ENCODE measurements at regions not wholly inside any gene's neighbourhood (a gene's known extent, or its start where the extent isn't known, plus 50 kb on each side); places are given as distances from the start of the nearest gene placed in this dataset.
"Not testable (repeated sequence)": the region's sequence is repeated elsewhere in the genome, so short reads cannot be mapped to it uniquely, and the experiment has no call there.

DNA sequence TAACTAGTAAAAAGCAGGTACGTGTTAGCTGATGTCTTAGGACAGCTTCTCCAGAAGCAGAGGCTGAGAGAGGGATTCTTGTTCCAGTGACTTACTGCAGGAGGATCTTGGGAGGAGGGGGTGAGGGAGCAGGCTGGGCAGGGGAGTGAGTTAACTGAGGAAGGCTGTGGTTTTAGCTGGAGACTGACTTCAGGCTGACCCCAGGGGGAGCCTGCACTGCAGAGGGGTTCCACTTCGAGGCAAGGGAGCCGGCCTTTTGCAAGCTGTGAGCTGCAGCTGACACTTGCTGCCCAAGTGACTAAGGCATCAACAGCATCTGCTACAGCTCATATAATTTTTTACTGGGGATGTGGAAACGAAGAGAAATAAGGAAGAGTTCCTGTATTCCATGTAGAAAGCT lies 50.4 kb upstream of the SOD1 start:
- no peak for DNase-seq (ENCODE audit: low read depth)

DNA sequence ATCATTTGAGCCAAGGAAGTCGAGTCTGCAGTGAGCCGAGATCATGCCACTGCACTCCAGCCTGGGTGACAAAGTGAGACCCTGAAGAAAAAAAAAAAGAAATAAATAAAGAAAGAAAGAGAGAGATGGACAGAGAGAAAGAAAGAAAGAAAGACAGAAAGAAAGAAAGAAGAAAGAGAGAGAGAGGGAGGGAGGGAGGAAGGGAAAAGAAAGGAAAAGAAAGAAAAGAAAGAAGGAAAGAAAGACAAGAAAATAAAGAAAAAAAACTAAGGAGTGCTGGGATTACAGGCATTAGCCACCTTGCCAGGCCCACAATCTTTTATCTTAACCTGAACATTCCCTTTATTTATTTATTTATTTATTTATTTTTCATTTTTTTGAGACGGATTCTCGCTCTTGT lies 51.7 kb upstream of the SOD1 start:
- DNase-seq (ENCODE audit: low read depth) = no peak

DNA sequence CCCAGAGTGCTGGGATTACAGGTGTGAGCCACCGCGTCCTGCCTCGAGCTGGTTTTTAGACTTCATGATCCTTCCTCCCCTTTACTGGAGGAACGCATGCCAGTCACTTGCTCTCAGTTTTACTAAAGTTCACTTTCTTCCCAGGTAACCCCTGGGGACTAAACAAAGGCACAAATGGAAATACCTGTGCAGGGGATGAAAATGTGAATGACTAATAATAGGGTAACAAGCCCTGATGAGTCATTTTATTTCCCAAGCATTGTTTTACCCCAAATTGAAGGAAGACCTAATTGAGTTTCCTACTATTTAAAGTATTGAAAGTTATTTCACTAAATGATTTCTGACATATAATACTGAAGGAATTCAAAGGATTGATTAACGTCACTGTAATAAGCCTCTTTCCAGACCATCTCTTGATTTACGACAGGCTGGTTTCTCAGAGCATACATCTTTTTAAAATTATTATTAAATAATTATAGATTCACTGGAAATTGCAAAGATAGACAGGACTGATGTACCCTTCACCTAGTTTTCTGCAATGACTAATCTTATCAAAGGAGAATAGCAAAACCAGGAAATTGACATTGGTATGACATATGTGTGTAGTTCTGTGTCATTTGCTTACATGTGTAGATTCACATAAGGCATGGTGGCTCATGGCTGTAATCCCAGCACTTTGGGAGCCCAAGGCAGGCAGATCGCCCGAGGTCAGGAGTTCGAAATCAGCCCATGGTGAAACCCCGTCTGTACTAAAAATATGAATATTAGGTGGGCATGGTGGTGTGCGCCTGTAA lies 53.2 kb upstream of the SOD1 start:
- DNase-seq (ENCODE audit: low read depth) = no peak

DNA sequence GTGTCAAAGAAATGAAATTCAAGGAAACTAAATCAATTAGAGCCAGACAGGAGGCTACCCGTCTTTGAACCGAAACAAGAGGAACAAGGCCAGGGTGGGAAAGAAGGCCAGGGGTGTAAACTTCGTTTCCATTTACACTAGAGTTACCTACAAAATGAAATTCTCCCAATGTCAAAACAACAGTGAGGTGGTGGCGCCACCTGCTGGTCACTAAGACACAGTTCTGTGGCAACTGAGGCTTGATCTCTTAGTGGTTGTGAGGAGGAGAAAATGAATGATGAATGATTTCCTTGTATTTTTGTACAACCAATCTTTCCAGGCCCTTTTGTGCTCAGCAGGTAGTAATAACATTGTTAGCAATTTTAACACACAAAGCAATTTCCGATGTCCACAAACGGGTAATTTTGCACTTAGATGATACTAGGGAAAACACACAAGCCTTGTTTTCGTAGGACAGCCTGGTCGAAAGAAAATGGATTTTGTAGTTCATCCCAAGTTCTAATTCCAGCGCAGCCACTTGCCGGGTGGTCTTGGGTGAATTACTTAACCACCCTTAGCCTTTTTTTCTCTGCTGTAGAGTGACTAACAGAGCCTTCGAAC lies 54.8 kb upstream of the SOD1 start:
- DNase-seq (ENCODE audit: low read depth) = peak; percentile 63

DNA sequence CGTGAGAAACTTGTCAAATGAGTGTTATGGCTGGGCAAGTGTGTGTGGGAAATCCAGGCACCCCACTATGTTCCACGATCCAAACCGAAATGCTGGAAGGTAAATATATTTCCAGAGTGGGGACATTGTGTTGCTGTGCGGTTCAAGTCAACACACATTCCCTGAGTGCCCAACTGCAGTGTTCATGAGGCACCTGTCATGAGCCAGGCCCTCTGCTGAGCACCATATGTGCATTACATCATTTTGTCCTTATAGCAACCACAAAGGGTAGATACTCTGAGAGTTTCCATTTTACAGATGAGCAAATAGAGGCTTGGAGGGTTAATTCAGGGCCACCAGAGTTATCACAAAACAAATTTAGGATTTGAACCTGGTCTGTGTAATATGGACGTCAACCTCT lies 59.9 kb upstream of the SOD1 start:
- no peak for DNase-seq (ENCODE audit: low read depth)

DNA sequence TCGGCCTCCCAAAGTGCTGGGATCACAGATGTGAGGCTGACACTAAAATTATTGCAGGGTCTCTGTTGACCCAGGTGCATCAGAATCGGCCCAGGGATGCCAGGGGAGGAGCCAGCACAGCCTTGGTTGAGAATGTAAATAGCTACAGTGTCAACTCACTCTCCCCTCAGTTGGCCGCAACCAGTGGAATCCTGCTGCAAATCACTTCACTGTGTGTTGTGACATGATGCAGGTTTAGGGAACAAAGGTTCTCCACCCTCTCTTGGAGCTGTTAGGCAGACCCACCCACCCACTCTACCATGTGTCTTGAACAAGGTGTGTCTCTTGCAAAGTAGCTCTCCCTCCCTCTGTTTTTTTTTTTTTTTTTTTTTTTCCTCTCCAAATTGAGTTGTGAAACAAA lies 60.5 kb upstream of the SOD1 start:
- DNase-seq (ENCODE audit: low read depth) = no peak

DNA sequence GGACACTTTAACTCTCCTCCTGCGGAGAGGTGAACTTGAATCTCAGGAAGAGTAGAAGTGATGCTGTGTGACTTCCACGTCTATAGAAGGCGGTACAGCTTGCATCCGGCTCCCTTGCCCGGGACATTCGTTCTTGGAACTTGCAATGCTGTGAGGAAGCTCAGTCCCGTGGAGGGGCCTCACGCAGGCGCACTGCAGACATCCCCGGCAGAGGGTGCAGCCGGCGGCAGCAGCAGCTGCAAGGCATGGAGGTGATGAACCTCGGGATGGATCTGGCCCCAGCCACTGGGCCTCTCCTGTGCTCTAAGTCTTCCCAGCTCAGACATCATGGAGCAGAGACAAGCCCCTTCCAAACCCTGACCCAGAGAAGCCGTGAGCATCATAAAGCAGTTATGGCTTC lies 61.8 kb upstream of the SOD1 start:
- no peak for DNase-seq (ENCODE audit: low read depth)

DNA sequence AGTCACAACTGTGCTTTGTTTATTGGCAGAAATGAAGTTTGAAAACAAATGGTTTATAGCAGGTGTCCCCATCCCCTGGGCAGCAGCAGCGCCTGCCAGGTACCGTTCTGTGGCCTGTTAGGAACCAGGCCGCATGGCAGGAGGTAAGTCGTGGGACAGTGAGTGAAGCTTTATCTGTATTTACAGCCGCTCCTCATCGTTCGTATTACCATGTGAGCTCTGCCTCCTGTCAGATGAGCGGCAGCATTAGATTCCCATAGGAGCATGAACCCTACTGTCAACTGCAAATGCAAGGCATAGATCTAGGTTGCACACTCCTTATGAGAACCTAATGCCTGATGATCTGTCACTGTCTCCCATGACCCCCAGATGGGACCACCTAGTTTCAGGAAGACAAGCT lies 63.4 kb upstream of the SOD1 start:
- DNase-seq (ENCODE audit: low read depth) = no peak

DNA sequence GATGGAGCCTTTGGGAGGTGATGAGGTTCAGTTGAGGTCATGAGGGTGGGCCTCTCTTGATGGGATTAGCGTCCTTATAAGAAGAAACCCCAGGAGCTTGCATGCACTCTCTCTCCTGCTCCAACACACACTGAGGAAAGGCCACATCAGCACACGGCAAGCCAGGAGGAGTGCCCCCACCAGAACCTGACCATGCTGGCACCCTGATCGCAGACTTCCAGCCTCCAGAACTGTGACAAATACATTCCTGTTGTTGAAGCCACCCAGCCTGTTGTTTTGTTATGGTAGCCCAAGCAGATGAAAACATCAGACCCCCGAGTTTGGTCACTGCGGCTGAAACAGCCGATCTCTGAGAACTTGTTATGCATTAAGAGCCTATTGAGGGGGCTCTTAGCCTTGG lies 64.8 kb upstream of the SOD1 start:
- DNase-seq (ENCODE audit: low read depth) = no peak

DNA sequence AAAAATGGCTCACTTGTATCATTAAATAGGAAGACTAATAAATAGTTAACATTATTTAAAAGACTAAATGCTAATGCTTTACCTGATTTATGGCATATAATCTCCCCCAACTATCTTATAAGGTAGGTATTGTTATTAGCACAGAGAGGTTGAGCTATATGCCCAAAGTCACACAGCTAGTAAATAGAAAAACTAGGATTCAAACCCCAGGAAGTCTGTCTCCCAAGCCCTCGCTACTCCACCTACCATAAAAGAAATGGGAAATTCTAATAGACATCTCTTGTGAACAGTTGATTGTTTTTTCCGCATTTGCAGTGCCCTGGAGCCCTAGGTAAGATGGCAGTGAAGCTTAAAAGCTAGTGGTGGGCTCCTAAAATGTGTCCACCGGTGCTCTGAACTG lies 65.2 kb upstream of the SOD1 start:
- no peak for DNase-seq (ENCODE audit: low read depth)

DNA sequence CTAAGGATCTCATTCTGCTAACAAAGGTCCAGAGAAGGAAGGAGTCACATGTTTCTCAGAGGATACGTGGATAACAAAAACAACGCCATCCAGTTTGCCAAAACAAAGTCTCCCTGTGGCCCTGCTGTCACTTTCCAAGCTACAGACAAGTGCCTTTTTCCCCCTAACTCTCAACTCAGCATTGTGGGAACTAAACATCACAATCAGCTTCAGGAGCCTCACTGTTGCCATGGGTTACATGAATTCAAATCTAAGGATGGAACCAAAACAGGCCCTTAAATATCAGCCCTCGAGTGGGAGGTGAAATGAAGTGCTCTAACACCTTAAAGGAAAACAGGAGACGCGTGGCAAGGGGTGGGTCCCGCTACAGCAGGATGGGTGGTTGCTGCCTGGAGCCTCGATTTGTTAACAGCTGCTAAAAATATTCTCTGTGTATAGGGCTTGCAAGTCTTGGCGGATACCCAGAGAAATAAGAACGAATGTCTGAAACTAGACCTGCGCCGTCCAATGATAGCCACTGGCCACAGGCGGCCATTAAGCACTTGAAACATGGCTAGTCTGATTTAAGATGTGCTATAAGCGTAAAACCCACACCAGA lies 66.4 kb upstream of the SOD1 start:
- DNase-seq (ENCODE audit: low read depth) = no peak

DNA sequence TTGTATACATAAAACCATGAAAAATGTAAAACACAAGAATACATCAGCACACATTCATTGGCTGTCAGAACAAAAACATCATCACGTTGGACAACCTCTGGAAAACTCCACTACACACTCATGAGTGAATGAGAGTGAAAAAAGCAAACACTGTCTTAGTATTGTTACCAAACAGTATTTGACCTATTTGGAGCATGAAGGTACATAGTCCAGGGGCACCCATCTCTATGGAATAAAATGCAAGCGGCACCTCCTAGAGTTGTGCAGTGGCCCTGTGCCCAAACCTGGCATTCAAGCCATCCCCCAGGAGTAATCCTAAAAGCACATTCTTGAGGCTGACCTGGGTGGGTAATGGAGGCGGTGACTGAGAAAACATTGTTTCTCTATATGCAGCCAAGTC lies 67.0 kb upstream of the SOD1 start:
- no peak for DNase-seq (ENCODE audit: low read depth)

DNA sequence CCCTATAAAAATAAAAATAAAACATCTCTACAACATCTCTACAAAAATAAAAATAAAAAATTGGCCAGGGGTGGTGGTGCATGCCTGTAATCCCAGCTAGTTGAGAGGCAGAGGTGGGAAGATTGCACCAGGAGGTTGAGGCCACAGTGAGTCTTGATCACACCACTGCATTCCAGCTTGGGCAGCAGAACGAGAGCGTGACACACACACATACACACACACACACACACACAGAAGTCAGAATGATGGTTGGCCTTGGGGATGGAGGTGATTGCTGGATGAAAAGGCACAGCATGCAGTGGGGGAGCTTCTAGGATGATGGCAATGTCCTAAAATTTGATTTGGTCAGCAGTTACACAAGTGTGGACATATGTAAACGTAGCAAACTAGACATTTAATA lies 69.7 kb upstream of the SOD1 start:
- DNase-seq (ENCODE audit: low read depth) = no peak

DNA sequence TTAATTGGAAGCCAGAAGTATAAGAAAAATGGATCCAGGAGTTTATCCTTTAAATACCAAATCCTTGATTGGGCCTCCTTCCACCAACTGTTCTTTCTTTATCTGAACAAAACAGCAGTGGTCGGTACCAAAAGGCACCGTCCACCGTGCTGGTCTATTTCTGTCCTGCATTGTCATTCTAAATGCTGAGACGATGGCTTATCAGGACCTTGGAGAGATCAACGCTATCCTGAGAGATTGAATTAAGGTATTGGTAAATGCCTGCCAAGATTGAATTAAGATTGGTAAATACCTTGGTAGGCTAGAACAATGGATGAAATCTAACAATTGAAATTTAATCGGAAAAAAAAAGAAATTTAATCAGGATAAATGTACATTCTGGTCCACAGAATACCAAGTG lies 73.4 kb upstream of the SOD1 start:
- no peak for DNase-seq (ENCODE audit: low read depth)

DNA sequence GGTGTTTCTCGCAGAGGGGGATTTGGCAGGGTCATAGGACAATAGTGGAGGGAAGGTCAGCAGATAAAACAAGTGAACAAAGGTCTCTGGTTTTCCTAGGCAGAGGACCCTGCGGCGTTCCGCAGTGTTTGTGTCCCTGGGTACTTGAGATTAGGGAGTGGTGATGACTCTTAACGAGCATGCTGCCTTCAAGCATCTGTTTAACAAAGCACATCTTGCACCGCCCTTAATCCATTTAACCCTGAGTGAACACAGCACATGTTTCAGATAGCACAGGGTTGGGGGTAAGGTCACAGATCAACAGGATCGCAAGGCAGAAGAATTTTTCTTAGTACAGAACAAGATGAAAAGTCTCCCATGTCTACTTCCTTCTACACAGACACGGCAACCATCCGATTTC lies 75.6 kb upstream of the SOD1 start:
- not testable (repeated sequence) for DNase-seq (ENCODE audit: low read depth)

DNA sequence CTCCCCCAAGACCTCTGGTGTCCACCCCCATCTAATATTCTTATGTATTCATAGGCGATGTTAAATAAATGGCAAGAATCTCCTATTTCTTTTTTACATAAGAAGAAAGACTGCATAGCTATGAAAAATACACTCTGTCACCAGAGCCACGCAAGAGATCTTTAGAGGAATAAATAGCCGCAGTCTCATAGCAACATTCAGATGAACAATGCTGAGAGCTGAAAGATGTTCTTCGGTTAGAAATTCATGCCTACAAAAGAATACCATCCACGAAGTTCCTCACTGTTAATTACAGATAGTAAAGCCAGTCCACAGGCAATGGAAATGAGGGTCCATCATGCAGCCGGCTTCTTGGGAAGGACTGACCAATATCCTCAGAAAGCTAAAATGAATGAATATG lies 76.0 kb upstream of the SOD1 start:
- DNase-seq (ENCODE audit: low read depth) = no peak

DNA sequence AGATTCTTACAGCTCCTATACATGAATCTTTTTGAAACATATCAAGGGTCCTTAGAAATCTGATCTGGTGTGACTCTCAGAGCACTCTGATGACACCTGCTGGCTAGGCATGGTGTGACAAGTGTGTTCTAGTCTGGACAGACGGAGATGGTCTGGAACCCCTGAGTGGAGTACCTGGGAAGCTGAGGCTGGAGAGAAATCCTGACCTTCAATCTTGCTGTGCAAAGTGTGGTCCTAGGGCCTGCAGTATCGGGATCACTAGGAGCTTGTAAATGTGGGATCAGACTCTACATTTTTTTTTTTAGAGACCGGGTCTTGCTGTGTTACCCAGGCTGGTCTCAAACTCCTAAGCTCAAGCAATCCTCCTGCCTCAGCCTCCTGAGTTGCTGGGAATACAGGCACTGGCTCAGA lies 78.6 kb upstream of the SOD1 start:
- peak; percentile 65 for DNase-seq (ENCODE audit: low read depth)

DNA sequence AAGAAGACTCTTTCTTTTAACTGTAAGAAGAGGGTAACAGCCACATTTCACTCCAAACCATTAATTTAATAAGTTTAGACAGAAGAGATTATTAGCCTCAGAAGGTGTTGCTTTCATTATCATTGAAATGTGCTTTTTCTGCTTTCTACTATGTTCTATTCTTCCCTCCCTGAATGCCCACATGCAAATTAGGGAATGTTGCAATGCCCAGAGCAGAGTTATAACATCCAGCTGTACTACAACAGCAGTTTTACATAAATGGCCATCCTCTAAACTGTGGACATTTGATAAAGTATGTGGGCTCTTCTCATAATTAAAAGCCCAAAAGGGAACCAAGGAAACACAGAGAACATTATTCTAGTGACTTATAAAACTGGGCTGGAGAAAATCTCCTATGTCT lies 82.2 kb upstream of the SOD1 start:
- no peak for DNase-seq (ENCODE audit: low read depth)

DNA sequence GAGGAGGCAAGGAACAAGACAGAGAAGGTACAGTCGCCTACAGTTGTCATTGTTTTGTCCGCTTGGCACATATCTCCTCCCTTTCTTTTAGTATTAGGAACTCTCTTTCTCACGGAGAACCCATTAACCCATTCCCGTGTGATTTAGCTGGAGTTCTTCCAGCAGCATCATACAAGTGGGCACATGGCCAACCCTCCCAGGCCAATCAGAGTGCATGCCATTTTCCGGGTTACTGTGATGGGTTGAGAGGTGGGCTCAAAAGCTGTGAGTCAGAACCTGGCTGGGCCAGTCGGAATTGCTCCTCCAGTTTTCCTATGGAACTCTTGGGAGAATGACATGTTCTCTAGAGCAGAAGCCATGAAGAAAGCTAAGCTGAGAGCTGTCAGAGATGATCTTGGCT lies 83.1 kb upstream of the SOD1 start:
- DNase-seq (ENCODE audit: low read depth) = no peak

DNA sequence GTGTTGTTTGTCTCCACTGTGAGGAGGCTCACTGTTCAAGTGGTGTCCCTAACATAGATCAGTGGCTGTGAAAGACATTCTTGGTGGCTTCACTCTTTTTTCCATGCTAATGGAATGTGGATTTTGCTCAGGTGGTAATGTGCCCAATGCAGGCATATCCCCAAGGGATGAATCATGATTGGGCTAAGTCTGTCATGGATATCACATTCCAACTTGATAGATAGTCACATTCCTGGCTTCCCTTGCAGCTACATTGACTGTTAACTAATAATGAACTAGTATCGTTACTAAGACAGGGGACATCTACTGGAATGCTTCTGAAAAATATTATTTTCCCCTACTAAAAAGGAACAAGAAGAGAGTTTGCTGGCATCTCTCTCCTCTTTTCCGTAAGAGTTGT lies 86.3 kb upstream of the SOD1 start:
- no peak for DNase-seq (ENCODE audit: low read depth)

DNA sequence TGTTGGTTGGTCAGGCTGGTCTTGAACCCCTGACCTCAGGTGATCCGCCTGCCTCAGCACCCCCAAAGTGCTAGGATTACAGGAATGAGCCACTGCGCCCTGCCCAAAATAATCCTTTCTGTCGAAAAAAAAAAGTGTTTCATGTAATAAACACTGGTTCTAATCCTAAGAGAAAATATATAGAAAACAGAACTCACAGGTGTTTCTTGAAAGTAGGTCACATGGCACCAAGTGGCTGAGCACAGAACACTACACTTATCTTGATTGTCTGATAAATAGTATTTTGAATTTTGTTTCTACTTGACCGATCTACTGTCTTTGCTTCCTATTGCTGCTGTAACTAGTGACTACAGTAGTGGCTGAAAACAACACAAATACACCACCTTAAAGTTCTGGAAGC lies 87.6 kb upstream of the SOD1 start:
- DNase-seq (ENCODE audit: low read depth) = no peak

DNA sequence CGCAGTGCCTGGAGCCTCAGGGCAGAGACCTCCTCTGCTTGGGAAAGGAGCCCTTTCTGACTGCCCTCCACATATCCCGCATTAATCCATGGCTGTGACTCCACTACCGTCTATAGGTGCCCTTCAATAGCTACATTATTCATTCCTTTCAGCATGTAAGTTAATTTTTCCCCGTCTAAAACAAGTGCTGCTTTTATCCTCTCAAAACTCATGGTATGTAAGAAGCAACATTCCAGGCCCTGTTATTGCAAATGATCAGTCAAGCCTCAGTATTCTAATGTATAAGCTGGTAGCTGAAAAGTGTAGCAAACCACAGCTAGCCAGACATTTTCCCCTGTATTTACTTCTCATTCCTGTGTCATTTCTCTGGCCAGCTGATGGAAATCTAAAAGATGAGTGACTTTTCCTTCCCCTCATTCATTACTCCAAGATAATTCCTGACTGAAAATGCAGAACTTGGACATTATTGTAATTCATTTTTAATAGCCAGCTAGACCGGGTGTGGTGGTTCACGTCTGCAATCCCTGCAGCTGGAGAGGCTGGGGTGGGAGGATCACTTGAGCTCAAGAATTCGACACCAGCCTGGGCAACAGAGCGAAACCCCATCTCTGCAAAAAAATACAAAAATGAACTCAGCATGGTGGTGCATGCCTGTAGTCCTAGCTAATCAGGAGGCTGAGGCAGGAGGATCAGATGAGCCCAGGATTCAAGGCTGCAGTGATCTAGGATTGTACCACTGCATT lies 88.5 kb upstream of the SOD1 start:
- DNase-seq (ENCODE audit: low read depth) = no peak

DNA sequence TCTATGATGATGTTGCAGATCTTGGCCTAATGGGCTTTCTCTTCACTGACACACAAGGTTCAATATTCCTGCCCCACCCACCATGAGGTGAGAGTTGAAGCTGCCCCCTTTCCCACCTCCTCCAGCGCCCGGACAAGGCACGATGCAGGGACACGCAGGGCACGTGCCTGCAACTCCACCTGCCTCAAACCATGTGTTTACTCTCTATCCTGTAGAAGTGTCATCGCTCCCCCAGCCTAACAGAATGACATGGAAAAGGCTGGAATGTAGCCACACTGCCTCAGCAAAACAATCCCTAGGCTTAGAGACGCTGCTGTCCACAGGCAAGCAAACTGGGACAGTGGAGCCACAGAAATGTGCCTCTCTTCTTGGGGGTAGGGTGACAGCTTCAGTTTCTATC lies 92.9 kb upstream of the SOD1 start:
- DNase-seq (ENCODE audit: low read depth) = no peak
